DMS79 (cell line): ENCODE measurements at regions not wholly inside any gene's neighbourhood (a gene's known extent, or its start where the extent isn't known, plus 50 kb on each side); places are given as distances from the start of the nearest gene placed in this dataset.

Experiments used
- DNase-seq: peaks from one replicate; lab custom pipeline; 2025; lab: John Stamatoyannopoulos, UW

DNA sequence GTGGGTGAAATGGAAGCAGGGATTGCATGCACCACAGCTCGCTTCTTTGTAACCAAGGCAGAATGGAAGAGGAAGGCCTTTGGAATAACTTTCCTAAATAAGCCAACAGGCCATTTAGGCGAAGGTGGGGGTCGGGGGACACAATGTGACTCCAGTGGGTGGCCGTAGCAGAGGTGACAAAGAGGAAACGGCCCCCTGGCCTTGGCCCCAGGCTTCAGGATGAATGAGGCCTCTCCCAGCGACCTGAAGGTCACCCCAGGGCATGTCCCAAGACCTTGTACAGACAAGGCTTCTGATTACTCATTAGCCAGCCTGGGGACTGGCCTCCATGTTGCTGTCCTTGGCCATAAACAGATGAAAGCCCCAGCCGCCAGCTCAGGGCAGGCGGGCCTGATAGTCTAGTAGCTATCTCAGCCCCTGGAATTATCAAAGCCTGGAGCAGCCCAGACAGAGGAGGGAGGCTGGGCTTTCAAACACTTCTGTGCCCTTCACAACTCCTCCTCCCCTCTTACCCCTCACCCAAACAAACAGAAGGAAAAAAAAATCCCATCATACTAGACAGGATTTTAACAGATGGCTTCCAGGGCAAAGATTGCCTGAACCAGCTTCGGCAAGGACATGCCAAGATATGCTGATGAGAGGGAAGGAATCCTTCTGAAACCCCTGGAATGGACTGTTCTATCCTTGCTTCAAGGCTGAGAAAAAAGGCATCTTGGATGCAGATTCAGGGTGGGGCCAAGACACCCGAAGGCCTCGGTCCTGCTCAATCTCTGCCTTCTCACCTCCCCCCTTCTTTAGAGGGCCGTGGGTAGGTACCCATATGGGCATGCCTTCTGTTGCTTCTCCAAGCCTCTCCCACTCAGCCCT lies 142.3 kb upstream of the PARP11 start:
- no peak for DNase-seq

DNA sequence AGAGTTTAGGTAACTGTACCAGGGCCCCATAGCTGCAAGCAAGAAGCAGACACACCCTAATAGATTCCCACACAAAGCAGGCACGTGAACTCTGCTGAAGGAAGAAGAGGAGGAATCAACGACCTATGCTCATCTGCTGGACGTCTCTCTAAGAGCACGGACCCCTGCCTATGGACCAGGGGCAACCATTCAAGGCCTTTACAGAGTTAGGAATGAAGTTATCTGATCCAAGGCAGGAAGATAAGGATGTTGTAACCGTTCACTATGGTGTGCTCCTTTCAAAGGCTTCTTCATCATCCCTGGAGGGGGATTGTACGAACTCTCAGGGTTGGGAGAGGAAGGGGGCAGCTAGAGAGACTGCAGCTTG lies 141.6 kb upstream of the PARP11 start:
- DNase-seq, result no peak

DNA sequence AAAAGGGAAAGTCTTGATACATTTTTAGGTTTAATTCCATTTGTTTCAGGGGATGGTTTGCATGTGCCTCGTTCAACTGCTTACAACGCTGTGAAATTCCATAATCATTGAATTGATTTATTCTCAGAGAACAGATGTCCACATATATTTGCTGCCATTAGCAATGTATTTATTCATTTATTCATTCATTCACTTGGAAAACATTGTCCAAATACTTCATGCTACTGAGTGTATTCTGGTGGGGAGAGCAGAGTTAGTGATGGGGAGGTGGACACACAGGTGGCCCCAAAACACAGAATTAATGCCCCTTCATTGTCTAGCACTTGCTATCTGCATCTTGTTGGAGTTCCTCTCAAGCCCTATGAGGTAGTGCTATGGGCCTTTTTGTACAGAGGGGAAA lies 141.2 kb upstream of the PARP11 start:
- no peak for DNase-seq

DNA sequence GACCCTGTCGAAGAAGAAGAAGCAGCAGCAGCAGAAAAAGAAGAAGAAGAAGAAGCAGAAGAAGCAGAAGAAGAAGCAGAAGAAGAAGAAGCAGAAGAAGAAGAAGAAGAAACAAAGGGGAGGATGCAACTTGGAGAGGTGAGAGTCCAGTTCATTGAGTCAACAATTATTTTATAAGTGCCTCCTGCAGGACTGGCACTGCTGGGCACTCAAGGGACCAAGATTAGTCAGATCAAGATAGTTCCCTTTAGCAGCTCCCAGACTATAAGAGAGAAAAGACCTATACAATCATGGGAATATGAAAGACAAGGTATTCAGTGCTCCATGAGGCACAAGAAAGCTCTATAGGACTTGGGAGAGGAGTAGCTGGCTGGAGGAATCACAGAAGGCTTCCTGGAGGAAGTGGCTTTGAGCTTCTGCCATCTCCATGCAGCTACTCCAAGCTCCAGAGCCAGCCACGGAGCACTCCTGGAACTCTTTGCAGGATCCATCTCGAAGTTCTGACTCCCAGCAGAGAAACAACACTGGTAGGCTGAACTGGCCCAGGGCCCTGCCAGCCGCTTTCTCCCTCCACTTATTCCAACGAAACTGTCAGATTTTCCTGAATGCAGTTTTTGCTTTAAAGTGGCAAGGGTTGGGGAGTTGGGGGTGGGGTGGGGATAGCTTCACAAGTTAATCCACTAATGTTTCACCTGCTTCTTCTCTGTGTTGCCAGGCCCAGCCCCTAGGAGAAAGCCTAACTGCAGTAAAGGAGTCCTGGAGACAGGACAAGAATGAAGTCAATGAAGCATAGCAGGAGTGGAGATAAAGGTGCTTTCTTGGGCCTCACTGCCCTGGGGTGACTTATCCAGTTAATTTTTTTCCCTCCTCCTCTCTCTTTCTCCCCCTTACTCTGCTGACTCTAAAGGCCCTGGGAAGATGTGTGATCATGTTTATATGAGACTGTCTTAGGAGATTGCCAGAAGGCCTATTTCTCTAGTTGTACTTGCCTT lies 140.1 kb upstream of the PARP11 start:
- DNase-seq, result no peak

DNA sequence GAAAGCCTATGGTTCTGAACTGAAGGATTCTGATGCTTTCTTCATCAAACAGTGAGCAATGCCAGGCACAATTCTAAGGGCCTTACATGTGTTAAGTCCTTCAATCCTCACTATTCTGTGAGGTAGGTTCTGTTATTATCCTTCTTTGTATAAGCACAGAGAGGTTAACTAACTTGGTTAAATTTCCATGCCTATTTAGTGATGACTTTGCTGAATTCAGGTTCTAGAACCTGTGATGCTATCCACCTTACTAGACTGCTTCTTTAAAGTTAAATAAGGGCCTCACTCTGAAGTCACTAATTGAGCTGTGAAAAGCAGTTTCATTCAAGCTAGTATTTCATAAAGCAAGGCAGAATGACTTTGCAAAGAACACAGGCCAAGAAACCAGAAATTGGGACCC lies 138.9 kb upstream of the PARP11 start:
- no peak for DNase-seq

DNA sequence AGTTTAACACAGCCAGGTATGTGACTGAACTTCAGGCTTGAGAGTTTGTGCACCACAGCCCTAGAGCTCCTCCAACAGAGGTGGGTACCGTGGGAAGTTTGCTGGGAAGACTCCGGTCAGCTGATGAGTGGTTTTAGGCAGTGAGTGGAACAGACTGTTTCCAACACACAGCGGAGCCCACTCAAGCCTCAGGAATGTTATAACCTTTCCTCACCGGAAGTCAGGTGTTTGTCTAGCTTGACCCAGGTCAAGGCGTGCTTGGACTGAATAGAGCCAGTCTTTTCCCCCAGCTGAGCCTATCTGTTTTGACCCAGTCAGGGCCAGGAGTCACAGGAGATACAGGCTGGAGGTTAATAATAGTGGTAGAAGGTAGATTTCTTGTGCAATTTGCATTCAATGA lies 138.4 kb upstream of the PARP11 start:
- no peak for DNase-seq

DNA sequence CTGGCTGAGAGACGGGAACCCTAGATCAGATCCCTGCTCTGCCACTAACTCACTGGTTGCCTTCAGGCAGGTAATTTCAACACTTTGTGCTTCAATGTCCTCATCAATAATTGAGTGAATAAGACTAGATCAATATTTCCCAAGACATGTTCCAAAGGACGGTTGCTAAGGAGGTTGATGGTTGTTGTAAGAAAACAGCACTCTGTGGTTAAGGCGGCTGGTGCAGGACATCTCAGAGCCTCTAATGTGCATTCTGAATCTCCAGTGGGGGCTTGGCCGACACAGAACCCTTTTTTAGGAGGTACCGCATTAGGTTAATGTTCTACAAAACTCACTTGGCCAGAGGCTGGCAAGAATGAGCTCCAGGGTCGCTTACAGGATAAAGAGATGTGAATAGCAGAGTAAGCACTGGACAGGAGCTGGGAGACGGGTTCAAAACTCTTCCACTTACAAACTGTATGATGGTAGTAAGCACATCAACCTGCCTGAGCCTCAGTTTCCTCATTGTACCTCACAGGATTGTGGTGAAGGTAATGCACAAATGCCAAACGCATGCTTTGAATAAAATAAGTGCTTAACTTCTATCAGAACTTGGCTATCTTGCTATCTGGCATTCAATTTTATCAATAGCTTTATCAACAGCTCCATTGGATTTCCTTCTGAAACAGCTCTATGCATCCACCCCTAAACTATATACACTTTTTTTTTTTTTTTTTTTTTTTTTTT lies 136.9 kb upstream of the PARP11 start:
- DNase-seq, result no peak

DNA sequence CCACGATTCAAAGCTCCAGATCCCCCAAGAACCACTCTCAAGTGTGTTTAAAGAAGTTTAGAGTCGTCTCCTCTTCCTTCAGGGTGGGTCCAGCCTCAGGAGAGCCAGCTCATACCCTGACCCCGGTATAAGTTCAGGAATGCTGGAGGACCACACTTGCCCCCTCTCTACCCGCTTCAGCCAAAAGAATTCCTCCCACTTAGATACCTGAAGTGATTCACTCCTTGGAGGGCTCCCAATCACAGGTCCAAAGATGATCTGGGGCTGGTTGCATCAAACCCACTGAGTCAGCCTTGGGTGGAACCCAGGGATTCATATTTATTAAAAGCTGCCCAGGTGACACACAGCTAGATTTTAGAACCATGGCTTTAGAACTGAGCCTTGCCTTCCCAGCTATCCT lies 133.5 kb upstream of the PARP11 start:
- no peak for DNase-seq

DNA sequence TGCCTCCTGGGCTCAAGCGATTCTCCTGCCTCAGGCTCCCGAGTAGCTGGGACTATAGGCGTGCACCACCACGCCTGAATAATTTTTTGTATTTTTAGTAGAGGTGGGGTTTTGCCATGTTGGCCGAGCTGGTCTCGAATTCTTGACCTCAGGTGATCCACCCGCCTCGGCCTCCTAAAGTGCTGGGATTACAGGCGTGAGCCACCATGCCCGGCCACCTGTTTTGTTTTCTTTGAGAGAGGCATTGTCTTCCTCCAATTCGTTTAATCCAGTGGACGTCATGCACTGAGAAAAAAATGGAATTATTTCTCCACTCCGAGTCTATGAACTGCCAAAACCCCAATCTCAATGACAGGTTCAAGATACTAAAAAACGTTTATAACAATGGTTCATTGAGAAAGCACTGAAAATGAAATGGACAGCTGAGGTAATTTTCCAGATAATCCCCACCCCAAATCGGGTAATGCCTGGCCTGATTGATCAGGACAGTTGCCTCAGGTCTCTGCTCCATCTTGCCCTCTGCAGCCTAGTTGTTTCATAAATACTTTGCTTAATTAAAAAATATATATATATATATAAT lies 132.7 kb upstream of the PARP11 start:
- no peak for DNase-seq

DNA sequence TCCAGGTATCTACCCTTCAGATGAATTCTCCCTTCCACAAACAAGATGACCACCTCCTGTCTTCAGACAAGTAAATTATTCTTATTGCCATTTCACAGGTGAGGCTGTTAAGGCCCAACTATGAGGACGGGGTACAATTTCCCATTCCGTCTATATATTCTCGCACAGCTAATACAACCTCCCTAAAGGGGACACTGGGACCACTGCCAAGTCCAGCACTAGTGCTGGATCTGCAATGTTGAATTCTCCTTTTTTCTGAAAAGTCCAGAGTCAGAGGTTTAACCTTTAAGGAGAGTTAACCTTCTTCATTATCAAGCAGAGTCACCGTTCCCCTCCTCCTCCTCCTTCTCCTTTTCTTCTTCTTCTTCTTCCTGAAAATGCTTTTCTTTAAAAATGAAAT lies 130.4 kb upstream of the PARP11 start:
- no peak for DNase-seq

DNA sequence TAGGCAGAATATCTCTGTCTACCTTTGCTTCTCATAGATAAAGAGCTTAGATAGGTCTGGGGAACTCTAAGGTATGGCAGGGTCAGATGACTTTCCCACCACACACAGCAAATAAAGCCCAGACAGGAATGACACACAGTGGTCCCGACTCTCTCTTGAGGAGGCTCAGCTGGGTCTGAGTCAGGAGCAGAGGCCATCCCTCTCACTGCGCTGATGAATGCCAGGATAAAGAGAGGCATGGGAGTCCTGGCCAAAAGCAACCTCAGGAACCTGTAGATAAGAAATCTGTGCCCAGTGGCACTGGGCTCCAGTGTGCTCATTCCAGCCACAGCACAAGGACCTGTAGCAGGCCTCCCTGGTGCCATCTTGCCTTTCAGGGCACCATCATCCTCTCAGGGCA lies 129.4 kb upstream of the PARP11 start:
- DNase-seq, result no peak

DNA sequence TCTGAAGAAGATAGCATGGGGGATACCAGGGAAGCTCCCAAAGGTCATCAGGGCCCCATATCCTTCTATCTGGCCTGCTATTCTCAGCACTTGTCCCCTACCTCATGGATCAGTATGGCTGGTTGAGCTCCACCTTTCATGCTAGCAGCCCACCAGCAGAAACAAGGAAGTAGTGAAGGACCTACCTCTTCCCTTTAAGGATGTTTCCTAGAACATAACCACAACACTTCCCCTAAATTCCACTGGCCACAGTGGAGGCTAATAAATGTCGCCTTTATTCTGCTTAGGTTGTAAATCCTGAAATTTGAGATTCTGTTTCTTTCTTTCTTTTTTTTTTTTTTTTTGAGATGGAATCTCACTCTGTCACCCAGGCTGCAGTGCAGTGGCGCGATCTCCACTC lies 128.6 kb upstream of the PARP11 start:
- DNase-seq, result no peak

DNA sequence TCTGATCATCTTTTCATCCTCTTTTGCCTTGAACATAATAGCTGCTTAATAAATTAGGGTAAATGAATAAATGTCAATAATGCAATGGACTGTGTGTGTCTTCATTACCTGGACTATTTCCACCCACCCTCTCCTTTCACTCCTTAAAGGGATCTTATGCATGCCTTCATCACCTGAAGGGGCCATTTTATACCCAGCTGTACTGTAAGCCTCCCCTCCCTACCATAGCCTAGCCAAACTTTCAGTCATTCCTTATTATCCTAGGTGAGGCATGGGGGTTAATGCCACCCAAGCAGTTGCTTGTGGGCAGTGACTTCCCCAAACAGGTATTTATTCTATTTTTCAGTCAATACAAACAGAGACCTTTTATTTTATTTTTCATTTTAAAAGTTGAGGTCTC lies 127.8 kb upstream of the PARP11 start:
- DNase-seq, result no peak

DNA sequence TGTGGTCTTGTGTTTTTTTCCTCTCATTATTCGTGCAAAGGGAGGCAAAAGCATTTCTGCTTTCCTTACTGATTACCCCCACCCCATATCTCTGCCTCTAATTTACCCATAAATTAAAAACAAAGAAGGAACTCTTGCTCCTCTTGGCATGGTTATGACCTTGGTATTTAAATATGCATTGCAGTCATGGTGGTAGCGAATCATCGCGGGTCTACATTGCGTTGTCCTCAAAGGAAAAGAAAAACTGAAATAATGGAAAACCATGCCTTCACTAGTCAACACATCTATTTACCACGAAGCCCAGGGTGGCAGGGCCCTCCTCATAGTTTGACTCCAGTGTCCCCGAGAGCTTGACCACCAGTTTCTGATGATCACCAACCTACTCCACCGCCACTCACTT lies 126.7 kb upstream of the PARP11 start:
- no peak for DNase-seq

DNA sequence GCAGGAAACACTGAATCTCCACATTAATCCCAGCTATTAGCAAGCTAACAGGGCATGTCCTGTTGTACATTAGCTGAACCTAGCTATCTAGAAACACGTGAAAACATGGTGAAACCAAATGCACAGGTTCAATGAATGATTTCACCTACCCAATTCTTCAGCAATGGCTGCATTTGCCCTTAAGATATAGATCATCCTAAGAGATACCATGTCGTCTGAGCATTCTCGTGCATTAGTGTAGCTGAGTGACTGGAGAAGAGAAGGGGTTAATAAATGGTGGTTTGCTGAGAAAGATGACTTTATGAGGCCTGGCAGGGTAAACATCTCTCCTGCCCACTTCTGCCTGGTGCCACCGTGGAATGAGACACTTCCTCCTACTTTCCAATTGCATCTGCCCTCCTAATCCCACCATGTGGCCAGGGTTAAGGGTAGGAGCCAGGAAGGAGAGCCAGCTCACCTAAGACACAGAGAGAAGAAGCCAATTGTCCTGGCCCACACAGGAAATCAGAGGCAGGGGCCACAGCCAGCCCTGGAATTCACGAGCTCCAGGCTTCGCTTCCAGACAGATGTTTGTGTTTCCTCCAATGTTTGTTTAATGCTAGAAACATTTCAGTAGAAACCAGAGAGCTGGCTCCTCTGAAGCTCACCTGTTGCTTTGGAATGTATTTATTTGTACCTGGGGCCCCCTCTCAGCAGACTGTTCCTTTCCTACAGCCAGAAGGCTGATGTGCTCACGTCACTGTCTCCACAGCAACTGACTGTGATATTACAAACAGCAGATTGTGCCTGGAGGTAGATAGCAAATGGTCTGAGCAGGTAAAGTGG lies 126.0 kb upstream of the PARP11 start:
- no peak for DNase-seq

DNA sequence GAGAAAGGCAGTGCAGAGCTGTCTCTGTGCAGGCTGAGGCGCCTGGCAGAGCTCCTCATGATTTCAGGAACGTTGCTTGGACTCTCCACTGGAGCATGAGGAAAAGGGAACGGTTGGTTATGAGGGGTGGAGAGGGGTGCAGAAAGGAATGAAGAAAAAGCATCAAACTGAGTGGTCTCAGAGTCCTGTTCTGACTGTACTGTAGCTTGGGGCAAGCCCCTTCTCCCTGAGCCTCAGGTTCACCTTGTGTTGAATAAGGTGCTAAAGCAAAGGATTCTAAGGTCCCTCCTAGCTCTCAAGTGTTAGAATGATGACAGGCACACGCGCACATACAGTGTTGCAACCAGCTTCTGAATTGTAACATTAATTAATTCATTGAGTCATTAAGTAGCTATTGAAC lies 125.2 kb upstream of the PARP11 start:
- no peak for DNase-seq

DNA sequence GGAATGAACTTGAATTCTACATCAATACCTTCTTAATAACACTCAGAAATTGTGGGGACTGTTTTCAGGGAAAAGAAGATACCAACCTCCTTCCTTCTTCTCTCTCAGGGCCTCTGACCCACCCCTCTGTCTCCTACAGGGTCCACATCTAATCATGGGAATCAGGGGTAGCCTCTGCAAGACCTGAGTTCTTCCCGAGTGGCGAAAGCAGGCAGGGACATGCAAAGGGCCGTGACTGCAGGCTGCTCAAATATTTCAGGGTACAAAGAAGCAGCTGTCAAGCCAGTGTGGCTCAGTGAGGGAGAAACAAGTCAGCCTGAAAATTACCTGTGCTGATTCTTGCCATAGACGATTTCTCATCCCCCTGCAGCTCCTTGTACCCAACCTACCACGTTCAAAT lies 123.1 kb upstream of the PARP11 start:
- no peak for DNase-seq

DNA sequence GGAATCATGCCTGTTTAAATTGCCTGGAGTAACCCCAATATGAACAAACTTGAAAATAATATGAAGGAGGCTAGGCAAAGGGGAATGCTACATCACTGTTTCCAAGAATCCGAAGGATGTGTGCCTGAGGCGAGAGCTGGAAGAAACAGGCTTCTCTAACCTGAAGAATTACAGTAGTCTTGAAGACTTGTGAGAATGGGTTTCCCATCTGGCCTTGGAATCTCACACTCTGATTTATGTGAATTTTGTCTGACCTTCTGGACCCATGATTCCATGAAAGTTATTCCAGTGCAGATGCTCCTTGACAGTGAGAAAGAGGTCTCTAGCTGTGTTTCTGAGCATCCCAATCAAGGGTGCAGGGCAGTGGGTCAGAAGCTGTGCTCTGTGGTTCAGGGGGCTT lies 122.1 kb upstream of the PARP11 start:
- no peak for DNase-seq

DNA sequence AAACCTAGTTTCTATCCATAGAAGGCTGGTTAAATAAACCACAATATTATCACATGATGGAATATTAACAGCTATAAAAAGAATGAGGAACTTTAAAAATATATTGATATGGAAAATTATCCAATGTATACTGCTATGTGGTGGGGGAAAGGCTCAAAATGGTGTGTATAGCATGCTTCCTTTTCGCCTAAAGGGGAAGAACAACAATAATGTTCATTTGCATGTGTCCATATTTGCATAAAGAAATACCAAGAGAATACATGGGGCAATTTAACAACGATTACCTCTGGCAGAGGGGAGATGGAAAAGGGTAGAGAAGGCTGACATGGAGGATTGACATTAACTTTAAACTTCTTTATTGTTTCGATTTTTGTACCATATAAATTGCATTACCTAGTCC lies 121.3 kb upstream of the PARP11 start:
- DNase-seq, result no peak

DNA sequence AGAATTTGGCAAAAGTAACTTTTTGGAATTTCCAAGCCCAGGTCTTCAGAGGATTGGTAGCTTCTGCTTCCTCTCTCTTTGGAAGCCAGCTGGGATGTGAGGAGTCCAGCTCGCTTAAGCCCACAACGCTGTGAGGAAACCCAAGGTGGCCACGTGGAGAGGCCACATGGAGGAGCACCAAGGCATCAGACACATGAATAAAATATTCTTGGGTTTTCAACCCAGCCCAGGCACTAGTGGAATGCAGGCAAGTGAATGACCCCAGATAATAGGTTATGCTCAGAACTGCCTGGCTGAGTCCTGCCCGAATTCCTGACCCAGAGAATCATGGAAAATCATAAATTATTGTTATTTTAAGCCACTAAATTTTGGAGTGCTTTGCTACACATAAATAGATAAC lies 119.7 kb upstream of the PARP11 start:
- no peak for DNase-seq
